ENCODE measurements at regions not wholly inside any gene's neighbourhood (a gene's known extent, or its start where the extent isn't known, plus 50 kb on each side); places are given as distances from the start of the nearest gene placed in this dataset.

GRCh38 chr9:31848505-31849285 is 535.7 kb upstream of the ACO1 start:
- intact Hi-C loops (cut with micrococcal nuclease), result no loop called here
- Histone ChIP-seq H4K20me1 (replicated peaks; ENCODE audit: control insufficient read depth, extremely low read depth, insufficient read depth, low read length) (no peaks in the 10 kb centered on the region), H3K4me3 (replicated peaks in 1 of 3; ENCODE audit: insufficient read depth in 1 of 3, low read depth in 1 of 3, low read length in 3 of 3) (no peak overlapping the region), H3K27ac (ENCODE audit: insufficient read depth, low read depth, low read length) (no peak overlapping the region), H2AFZ (ENCODE audit: low read depth, low read length) (no peak overlapping the region), H3K79me2 (ENCODE audit: control insufficient read depth, insufficient read depth, low read length) (no peaks in the 10 kb centered on the region), H3K9me1 (replicated peaks; ENCODE audit: control insufficient read depth, extremely low read depth, insufficient read depth, low read length) (no peaks in the 10 kb centered on the region), H3K36me3 (ENCODE audit: control insufficient read depth in 2 of 2, extremely low read depth in 1 of 2, insufficient read depth in 2 of 2, low read length in 2 of 2) (no peaks in the 10 kb centered on the region), H3K27me3 (ENCODE audit: control insufficient read depth in 2 of 2, insufficient read depth in 2 of 2, low read length in 2 of 2) (no peaks in the 10 kb centered on the region), H3K4me2 (ENCODE audit: insufficient read depth, low read length) (no peak overlapping the region), H3K9me3 (replicated peaks; ENCODE audit: control insufficient read depth, insufficient read depth, low read length) (no peaks in the 10 kb centered on the region), H3K9ac (replicated peaks; ENCODE audit: extremely low read depth, insufficient read depth, low read length) (no peak overlapping the region), H3K4me1 (ENCODE audit: control insufficient read depth, extremely low read depth, insufficient read depth, low read length) (no peaks in the 10 kb centered on the region)
- CTCF ChIA-PET, result no interaction called here
- dilution Hi-C loops (cut with MboI; ENCODE audit: extremely low pct_ligation_motif_present, low sequenced_read_pairs), result no loop called here
- POLR2A ChIA-PET, result no interaction called here
- no TSS peak for BruUV-seq (replicated peaks)
- DNase-seq (ENCODE audit: low read depth, low spot score) (no peak), FAIRE-seq (no peak)
- TF ChIP-seq JUN (IDR thresholded peaks at IDR 0.05; ENCODE audit: borderline replicate concordance, insufficient read depth, insufficient read length, low read depth) (no peak), MAX (IDR thresholded peaks at IDR 0.05; ENCODE audit: insufficient read depth, insufficient read length) (no peak), POLR2AphosphoS5 (IDR thresholded peaks at IDR 0.05; ENCODE audit: insufficient read depth, low read depth, low read length) (no peak), POLR2A (IDR thresholded peaks at IDR 0.05; ENCODE audit: low read depth, low read length) (no peak), CTCF (IDR thresholded peaks at IDR 0.05; ENCODE audit: extremely low read depth in 1 of 2, insufficient read depth in 1 of 2, low read depth in 1 of 2, low read length in 2 of 2) (no peak), EZH2 (IDR thresholded peaks at IDR 0.05; ENCODE audit: borderline replicate concordance, low read depth, low read length, severe bottlenecking) (no peak), MYC (IDR thresholded peaks at IDR 0.05; ENCODE audit: low read depth, low read length) (no peak), FOS (IDR thresholded peaks at IDR 0.05; ENCODE audit: borderline replicate concordance, insufficient read depth, low read length) (no peak), GATA2 (IDR thresholded peaks at IDR 0.05; ENCODE audit: insufficient read depth, insufficient read length, low read depth, low read length) (no peak)
